ENCODE measurements at regions not wholly inside any gene's neighbourhood (a gene's known extent, or its start where the extent isn't known, plus 50 kb on each side); places are given as distances from the start of the nearest gene placed in this dataset.

DNA sequence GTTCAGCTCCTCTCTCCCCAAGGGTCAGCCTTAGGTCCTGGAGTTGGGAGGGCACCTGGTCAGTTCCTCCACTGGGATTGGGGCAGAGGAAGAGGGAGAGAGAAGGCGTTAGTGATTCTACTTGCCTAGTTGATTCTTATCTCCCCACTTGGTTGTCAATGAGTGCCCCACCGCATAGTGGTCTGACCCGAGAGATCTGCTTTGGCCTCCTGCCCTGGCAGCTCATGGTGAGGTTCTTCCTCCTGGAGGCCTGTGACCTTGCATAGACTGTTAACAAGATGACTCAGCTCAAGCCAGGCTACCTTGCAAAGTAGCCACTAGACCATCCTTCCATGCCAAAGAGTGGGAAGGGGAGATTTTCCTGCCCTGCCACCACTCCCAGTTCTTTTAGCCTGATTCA, 160.6 kb downstream of the TMEM200A start:
- ATAC-seq, result no peak
- WGBS, 2 donors (ENCODE audit: low coverage in 1 of 2), result 85% methylated on average over 2 of the region's 3 CpGs; no CpG with 5 or more reads in 1 of the 2 donors
- no peak overlapping the region for H3K27ac ChIP-seq
- H3K27me3 ChIP-seq, result no peaks in the 10 kb centered on the region
- H3K36me3 ChIP-seq, result no peaks in the 10 kb centered on the region
- no peaks in the 10 kb centered on the region for H3K4me1 ChIP-seq
- TF ChIP-seq EP300 (IDR thresholded peaks at IDR 0.05), result no peak
- TF ChIP-seq, protein P1, sequence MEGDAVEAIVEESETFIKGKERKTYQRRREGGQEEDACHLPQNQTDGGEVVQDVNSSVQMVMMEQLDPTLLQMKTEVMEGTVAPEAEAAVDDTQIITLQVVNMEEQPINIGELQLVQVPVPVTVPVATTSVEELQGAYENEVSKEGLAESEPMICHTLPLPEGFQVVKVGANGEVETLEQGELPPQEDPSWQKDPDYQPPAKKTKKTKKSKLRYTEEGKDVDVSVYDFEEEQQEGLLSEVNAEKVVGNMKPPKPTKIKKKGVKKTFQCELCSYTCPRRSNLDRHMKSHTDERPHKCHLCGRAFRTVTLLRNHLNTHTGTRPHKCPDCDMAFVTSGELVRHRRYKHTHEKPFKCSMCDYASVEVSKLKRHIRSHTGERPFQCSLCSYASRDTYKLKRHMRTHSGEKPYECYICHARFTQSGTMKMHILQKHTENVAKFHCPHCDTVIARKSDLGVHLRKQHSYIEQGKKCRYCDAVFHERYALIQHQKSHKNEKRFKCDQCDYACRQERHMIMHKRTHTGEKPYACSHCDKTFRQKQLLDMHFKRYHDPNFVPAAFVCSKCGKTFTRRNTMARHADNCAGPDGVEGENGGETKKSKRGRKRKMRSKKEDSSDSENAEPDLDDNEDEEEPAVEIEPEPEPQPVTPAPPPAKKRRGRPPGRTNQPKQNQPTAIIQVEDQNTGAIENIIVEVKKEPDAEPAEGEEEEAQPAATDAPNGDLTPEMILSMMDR (IDR thresholded peaks at IDR 0.05), result no peak
- TF ChIP-seq POLR2A (IDR thresholded peaks at IDR 0.05), result no peak
- TF ChIP-seq POLR2AphosphoS5 (IDR thresholded peaks at IDR 0.05), result no peak
- H3K9me3 ChIP-seq, result no peaks in the 10 kb centered on the region
- no peak overlapping the region for H3K4me3 ChIP-seq

GRCh38 chr6:130527173-130527572, 161.4 kb downstream of the TMEM200A start:
- TF ChIP-seq POLR2AphosphoS5 (IDR thresholded peaks at IDR 0.05) (no peak), POLR2A (IDR thresholded peaks at IDR 0.05) (no peak), EP300 (IDR thresholded peaks at IDR 0.05) (no peak)
- TF ChIP-seq, protein P1 (IDR thresholded peaks at IDR 0.05), result no peak
- H3K4me1 ChIP-seq, result no peaks in the 10 kb centered on the region
- H3K36me3 ChIP-seq, result no peaks in the 10 kb centered on the region
- H3K9me3 ChIP-seq, result no peaks in the 10 kb centered on the region
- H3K27ac ChIP-seq, result no peak overlapping the region
- no peak overlapping the region for H3K4me3 ChIP-seq
- ATAC-seq, result no peak
- 33% methylated on average over 1 of the region's 1 CpG; no CpG with 5 or more reads in 1 of the 2 donors for WGBS, 2 donors (ENCODE audit: low coverage in 1 of 2)
- no peaks in the 10 kb centered on the region for H3K27me3 ChIP-seq

DNA sequence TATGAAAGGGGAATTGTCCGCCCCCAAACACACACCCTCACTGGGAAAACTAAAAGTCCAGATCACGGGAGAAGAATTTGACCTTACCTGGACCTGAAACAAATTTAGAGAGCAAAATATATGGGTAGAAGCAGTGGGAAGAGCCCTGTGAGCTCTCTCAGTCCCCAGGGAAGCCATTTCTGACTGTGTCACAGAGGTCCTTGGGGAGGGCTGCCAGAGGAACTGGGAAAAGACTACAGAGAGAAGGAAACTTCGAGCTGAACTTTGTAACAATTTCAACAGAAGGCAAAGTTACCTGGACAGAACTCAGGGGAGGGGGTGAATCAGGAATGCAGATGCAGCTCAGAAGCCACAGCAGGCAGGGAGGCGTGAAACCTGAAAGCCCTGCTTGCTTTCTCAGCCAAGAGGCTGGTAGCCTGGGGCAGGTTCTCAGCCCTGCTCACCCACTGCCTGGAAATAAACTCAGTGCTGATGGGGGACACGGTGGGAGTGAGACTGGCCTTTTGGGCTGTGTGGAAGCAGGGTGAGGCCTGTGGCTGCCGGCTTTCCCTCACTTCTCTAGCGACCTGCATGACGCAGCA, 163.8 kb downstream of the TMEM200A start:
- Histone ChIP-seq H3K4me1 (no peaks in the 10 kb centered on the region), H3K27me3 (no peaks in the 10 kb centered on the region), H3K9me3 (no peaks in the 10 kb centered on the region), H3K36me3 (no peaks in the 10 kb centered on the region), H3K27ac (no peak overlapping the region), H3K4me3 (no peak overlapping the region)
- whole genome bisulfite sequencing, 2 donors (ENCODE audit: low coverage in 1 of 2), result 60 to 79% methylated on average over 1 to 6 of the region's 8 CpGs
- ATAC-seq, result no peak
- TF ChIP-seq, protein P1 (IDR thresholded peaks at IDR 0.05), result no peak
- no peak for TF ChIP-seq POLR2AphosphoS5 (IDR thresholded peaks at IDR 0.05)
- no peak for TF ChIP-seq POLR2A (IDR thresholded peaks at IDR 0.05)

GRCh38 chr6:130534627-130535026, 168.8 kb downstream of the TMEM200A start:
- Histone ChIP-seq H3K27ac (no peak overlapping the region), H3K36me3 (no peaks in the 10 kb centered on the region), H3K9me3 (peaks cover 0 to 23% (median 0%) of the 10 kb centered on the region in 3 donors), H3K4me1 (no peaks in the 10 kb centered on the region), H3K27me3 (no peaks in the 10 kb centered on the region), H3K4me3 (no peak overlapping the region)
- no peak for ATAC-seq
- WGBS, 2 donors (ENCODE audit: low coverage in 1 of 2), result 72 to 82% methylated on average over 3 of the region's 3 CpGs
- no peak for TF ChIP-seq POLR2AphosphoS5 (IDR thresholded peaks at IDR 0.05)
- TF ChIP-seq EP300 (IDR thresholded peaks at IDR 0.05), result no peak
- TF ChIP-seq, protein P1 (IDR thresholded peaks at IDR 0.05), result no peak
- no peak for TF ChIP-seq POLR2A (IDR thresholded peaks at IDR 0.05)

- WGBS, 2 donors (ENCODE audit: low coverage in 1 of 2), result 78 to 100% methylated on average over 2 of the region's 2 CpGs
- H3K27me3 ChIP-seq, result no peaks in the 10 kb centered on the region
- no peaks in the 10 kb centered on the region for H3K4me1 ChIP-seq
- TF ChIP-seq, protein P1 (IDR thresholded peaks at IDR 0.05), result no peak
- no peak for ATAC-seq
- H3K9me3 ChIP-seq, result peaks cover 0 to 28% (median 0%) of the 10 kb centered on the region in 3 donors
- no peaks in the 10 kb centered on the region for H3K36me3 ChIP-seq
- H3K27ac ChIP-seq, result no peak overlapping the region
- no peak overlapping the region for H3K4me3 ChIP-seq
These were observed 169.4 kb downstream of the TMEM200A start for GRCh38 chr6:130535242-130535641.

All from gastroesophageal sphincter (tissue), 4 donors.